Transverse colon (tissue), 4 donors: ENCODE measurements at regions not wholly inside any gene's neighbourhood (a gene's known extent, or its start where the extent isn't known, plus 50 kb on each side); places are given as distances from the start of the nearest gene placed in this dataset.

Experiments used
- POLR2AphosphoS5 ChIP-seq, 3 donors: sonication (generic); formaldehyde crosslinking; IDR thresholded peaks; one replicate each; pipeline ENCODE4 v1.6.1; 2016; ENCODE audit warnings: antibody characterized with exemption in 3 of 3
- TF ChIP-seq, protein P1 (sequence below), 5 experiments: fragments of 200-600 bp in 3 of 5; fragments of 450-650 bp in 2 of 5; sonication (generic) in 3 of 5; IDR thresholded peaks; 1 replicate in 2 of 5; 2 replicates in 3 of 5; pipeline ENCODE4 v1.5.1; 2016 to 2017; ENCODE audit warnings: antibody characterized with exemption in 5 of 5, inconsistent platforms in 3 of 5, mild to moderate bottlenecking in 2 of 5, moderate library complexity in 1 of 5

DNA sequence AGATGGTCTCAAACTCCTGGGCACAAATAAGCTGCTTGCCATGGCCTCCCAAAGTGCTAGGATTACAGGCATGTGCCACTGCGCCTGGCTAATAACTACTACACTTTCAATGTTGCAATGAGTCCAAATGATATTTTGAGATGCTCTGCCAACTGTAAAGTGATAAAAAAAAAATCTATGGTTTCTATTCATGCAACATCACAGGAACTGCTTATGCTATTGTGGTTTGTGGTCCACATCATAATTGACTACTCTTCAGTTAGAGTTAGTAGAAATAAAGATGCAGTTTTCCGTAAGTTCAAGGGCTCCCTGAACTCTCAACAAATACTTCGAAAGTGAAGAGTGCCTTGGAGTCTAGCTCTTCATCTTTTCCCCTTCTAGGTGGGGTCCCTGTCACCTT, 239.4 kb downstream of the C12orf75 start:
- no peak for TF ChIP-seq POLR2AphosphoS5 (IDR thresholded peaks at IDR 0.05)
- TF ChIP-seq, protein P1, sequence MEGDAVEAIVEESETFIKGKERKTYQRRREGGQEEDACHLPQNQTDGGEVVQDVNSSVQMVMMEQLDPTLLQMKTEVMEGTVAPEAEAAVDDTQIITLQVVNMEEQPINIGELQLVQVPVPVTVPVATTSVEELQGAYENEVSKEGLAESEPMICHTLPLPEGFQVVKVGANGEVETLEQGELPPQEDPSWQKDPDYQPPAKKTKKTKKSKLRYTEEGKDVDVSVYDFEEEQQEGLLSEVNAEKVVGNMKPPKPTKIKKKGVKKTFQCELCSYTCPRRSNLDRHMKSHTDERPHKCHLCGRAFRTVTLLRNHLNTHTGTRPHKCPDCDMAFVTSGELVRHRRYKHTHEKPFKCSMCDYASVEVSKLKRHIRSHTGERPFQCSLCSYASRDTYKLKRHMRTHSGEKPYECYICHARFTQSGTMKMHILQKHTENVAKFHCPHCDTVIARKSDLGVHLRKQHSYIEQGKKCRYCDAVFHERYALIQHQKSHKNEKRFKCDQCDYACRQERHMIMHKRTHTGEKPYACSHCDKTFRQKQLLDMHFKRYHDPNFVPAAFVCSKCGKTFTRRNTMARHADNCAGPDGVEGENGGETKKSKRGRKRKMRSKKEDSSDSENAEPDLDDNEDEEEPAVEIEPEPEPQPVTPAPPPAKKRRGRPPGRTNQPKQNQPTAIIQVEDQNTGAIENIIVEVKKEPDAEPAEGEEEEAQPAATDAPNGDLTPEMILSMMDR (IDR thresholded peaks at IDR 0.05), result no peak
